Right kidney (tissue), 1 donor: ENCODE measurements at regions not wholly inside any gene's neighbourhood (a gene's known extent, or its start where the extent isn't known, plus 50 kb on each side); places are given as distances from the start of the nearest gene placed in this dataset.

Experiments
- DNase-seq: peaks from one replicate; pipeline ENCODE4 v3.0.0-alpha.2; 2016

GRCh38 chr22:22037740-22038139 lies 55.2 kb upstream of the TOP3B start:
- no peak for DNase-seq

GRCh38 chr22:22037229-22037628 lies 54.6 kb upstream of the TOP3B start:
- no peak for DNase-seq

GRCh38 chr22:22036588-22036987 lies 54.0 kb upstream of the TOP3B start:
- no peak for DNase-seq

- no peak for DNase-seq
These were observed 53.3 kb upstream of the TOP3B start for GRCh38 chr22:22035771-22036314.

- no peak for DNase-seq
These were observed 52.6 kb upstream of the TOP3B start for GRCh38 chr22:22035203-22035602.

- DNase-seq = no peak
These were observed 52.0 kb upstream of the TOP3B start for GRCh38 chr22:22034469-22035132.

- no peak for DNase-seq
These were observed 51.3 kb upstream of the TOP3B start for GRCh38 chr22:22033803-22034468.

- DNase-seq = no peak
These were observed 50.6 kb upstream of the TOP3B start for GRCh38 chr22:22032906-22033802.

GRCh38 chr22:22032099-22032905 lies 49.7 kb upstream of the TOP3B start:
- DNase-seq = no peak
